T-helper 22 cell (primary cell): ENCODE measurements at regions not wholly inside any gene's neighbourhood (a gene's known extent, or its start where the extent isn't known, plus 50 kb on each side); places are given as distances from the start of the nearest gene placed in this dataset.
"Not testable (repeated sequence)": the region's sequence is repeated elsewhere in the genome, so short reads cannot be mapped to it uniquely, and the experiment has no call there.

Source experiments
- DNase-seq: peaks from one replicate; pipeline ENCODE4 v3.0.0-alpha.2; 2020; ENCODE audit warnings: low read depth

GRCh38 chr5:56659971-56660370 is 155.4 kb upstream of the MAP3K1 start:
- no peak for DNase-seq

GRCh38 chr5:56658972-56659371 is 156.4 kb upstream of the MAP3K1 start:
- DNase-seq = no peak

- no peak for DNase-seq
Measured at GRCh38 chr5:56656846-56657726, 158.3 kb upstream of the MAP3K1 start.

DNA sequence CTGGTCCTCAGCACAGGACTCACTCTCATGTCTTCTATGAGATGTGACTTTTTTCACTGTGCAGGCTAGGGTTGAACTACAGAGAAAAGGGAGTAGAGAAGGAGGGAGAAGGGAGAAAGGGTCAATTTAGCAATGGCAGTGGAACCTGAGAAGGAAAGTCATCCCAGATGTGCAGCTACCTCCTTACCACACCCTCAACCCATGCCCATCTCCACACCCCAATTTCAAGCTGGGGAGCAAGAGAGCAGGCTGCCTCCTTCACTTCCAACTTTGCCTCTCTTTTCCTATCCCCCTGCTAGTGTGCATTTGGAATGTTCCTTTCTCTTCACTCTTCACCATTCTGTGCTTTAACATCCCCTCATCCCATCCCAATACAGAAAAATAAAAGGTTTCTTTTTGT is 163.5 kb upstream of the MAP3K1 start:
- no peak for DNase-seq

GRCh38 chr5:56650386-56650785 is 165.0 kb upstream of the MAP3K1 start:
- DNase-seq = no peak

DNA sequence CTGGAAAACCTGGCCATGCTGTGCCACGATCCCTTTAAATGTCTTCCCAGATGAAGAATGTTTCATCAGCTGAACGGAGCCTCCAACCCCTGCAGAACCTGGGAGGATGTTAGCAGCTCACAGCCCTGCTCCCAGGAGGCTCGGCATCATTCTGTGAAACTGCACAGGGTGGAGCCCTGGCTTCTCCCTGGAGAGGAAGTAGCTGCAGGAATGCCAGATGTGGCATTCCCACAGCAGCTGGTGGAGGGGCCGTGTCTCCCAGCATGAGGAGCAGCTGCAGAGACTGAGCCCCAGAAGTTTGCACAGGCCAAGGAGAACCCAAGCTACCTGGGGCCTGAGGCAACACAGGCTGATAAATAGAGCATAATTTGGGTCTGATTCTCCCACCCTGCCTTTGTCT is 165.8 kb upstream of the MAP3K1 start:
- no peak for DNase-seq

DNA sequence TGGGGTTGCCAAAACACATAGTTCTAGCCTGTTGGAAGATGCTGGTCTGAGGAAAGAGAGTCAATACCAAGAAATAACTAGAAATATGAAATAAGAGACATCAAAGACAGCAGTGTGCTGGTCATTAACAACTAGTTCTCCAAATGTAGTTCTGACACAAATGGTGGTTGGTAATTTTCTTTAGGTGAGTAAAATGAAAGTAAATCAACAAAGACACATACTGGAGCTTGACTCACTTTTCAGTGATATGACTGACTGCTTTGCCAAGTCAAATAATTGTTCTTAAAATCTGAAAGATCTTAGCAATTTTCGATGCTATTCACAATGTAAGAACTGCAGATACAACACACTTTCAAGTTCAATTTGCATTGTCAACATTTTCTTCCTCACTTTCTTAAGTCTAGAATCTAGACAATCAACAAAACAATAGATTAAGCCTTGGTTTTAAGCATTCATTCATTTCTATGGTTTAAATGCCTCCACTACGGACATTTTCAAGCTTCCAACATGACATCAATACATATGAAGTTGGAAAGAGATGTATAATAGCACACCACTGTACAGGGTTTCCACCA is 166.8 kb upstream of the MAP3K1 start:
- DNase-seq = no peak

- no peak for DNase-seq
Measured at GRCh38 chr5:56647099-56647850, 168.1 kb upstream of the MAP3K1 start.

- DNase-seq = no peak
Measured at GRCh38 chr5:56641635-56642260, 173.6 kb upstream of the MAP3K1 start.

DNA sequence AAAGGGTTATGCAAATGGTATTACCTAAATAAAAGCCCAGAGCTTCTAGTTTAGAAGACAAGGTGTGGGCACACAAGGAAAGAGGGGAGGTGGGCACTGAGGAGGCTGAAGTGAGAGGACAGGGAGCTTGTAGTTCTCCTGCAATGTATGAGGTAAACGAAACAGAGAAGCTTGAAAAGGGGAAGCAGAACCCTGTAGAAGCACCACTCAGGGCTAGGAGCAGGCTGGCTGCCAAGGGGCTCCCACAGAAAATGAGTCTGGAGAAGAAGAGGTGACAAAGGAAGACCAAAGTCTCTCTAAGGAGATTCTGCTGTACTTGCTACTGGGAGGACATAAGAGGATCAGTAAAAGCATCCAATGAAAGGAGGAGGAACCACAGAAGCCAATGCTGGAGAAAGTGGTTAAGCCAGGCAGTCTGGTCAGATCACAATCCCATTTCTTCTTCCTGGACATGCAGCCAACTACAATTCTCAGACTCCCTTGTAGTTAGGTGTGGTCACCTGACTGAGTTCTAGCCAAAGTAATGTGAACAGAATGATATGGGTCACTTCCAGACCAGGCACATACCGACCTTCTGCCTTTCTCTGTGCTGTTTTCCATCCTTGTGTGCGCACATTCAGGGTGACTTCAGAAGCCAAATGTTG is 174.5 kb upstream of the MAP3K1 start:
- no peak for DNase-seq

DNA sequence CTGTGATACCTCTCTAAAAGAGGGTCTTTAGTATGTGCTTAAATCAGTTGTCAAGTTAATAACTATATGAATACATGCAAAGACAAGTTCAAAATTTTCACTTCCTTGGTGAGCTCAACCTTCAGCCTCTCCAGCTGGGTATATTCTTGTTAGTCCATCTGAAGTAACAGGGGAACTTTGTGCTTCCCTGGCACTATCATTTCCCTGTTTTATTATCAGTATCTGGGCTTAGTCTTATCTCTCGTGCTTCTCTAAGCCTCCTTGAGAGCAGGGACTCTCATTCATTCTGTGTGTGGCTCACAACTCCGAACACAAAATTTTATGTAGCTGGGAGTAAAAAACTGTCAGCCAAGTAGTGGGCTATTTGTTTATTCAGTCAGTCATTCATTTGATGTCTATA is 175.9 kb upstream of the MAP3K1 start:
- DNase-seq = no peak

DNA sequence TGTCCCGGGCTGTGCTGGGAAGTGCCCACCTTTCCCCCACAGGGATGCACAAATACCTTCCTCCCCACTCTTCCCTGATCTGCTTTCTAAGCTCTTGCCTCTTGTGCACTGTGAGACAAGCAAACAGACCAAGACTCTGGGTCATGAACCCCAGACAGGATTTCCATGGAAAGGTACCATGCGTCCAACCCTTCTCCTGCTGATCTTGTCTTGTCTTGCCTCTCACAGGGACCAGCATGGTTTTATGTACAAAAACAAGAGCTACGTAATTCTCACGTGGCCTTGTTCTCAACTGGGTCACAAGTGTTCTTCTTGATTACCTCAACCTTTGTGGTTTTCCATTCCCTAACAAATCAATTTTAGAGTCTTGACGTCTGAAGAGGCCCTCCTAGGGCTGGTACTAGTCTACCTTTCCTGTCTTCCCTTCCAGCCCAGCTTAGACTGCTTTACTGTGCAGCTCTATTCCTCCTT is 176.5 kb upstream of the MAP3K1 start:
- DNase-seq = no peak

- no peak for DNase-seq
Measured at GRCh38 chr5:56638061-56638621, 177.2 kb upstream of the MAP3K1 start.

DNA sequence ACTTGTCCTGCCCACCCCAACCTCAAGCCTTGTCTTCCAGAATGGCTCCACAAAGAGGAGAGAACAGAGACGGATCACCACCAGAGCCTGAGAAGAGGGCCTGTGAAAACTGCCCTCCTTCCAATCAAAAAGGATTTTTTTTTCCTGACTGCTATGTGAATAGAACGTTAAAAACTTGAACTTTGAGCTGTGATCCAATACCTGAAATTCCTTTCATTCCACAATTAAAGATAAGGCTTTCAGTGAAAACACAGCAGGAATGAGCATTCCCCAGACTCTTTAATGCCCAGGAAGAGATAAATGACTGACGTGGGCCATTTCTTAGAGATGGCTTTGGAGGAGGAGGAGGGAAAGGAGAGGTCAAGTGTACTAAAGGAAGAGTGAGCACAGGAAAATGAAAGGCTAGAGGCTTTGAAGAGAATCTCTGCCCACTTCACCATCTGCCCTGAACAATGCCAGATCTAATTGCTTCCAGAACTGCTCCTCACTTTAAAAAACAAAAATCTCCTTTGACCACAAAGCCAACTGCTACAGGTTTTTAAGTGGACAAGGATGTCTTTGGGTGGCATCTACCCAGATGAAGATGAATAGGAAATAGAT is 177.9 kb upstream of the MAP3K1 start:
- DNase-seq = no peak

GRCh38 chr5:56633950-56634349 is 181.4 kb upstream of the MAP3K1 start:
- DNase-seq = no peak

- no peak for DNase-seq
Measured at GRCh38 chr5:56632939-56633338, 182.4 kb upstream of the MAP3K1 start.

GRCh38 chr5:56632199-56632598 is 183.2 kb upstream of the MAP3K1 start:
- no peak for DNase-seq

- DNase-seq = no peak
Measured at GRCh38 chr5:56631719-56632118, 183.6 kb upstream of the MAP3K1 start.

GRCh38 chr5:56628616-56629015 is 186.7 kb upstream of the MAP3K1 start:
- DNase-seq = not testable (repeated sequence)

DNA sequence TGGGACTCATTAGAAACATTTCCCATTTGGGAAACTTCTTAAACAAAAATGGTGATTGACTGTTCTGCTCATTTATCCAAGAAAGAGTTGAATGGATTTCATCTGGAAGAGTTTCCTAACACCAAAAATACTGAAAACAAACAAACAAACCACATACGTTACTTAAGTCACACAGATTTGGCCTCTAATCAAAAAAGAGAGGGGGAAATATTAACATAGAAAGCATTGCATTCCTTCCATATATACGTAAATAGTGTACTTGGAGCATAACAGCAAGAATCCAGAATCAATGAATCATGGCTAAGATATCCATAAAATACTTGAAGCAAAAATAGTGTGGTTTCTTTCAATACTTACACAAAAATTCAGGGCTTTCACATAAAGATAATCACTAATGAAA is 189.8 kb upstream of the MAP3K1 start:
- no peak for DNase-seq

- DNase-seq = no peak
Measured at GRCh38 chr5:56624751-56625150, 190.6 kb upstream of the MAP3K1 start.
